Ammon's horn (tissue), 1 donor: ENCODE measurements at regions not wholly inside any gene's neighbourhood (a gene's known extent, or its start where the extent isn't known, plus 50 kb on each side); places are given as distances from the start of the nearest gene placed in this dataset.
"Not testable (repeated sequence)": the region's sequence is repeated elsewhere in the genome, so short reads cannot be mapped to it uniquely, and the experiment has no call there.

ENCODE experiments used
- DNase-seq: peaks from one replicate; pipeline ENCODE4 v3.0.0-alpha.2; 2016; ENCODE audit warnings: low spot score

- no peak for DNase-seq
These were observed 841.3 kb upstream of the CTNND2 start for GRCh38 chr5:12745537-12745936.

- DNase-seq, result no peak
These were observed 839.3 kb upstream of the CTNND2 start for GRCh38 chr5:12743582-12743981.

GRCh38 chr5:12730354-12730753 is 826.1 kb upstream of the CTNND2 start:
- no peak for DNase-seq

GRCh38 chr5:12716664-12717063 is 812.4 kb upstream of the CTNND2 start:
- DNase-seq, result no peak

GRCh38 chr5:12707560-12707959 is 803.3 kb upstream of the CTNND2 start:
- no peak for DNase-seq

- DNase-seq, result no peak
These were observed 800.7 kb upstream of the CTNND2 start for GRCh38 chr5:12704955-12705354.

GRCh38 chr5:12703254-12703653 is 799.0 kb upstream of the CTNND2 start:
- no peak for DNase-seq

GRCh38 chr5:12695651-12696050 is 791.4 kb upstream of the CTNND2 start:
- DNase-seq, result no peak

GRCh38 chr5:12691330-12691729 is 787.1 kb upstream of the CTNND2 start:
- DNase-seq, result no peak

- no peak for DNase-seq
These were observed 786.1 kb upstream of the CTNND2 start for GRCh38 chr5:12690361-12690760.

GRCh38 chr5:12683249-12683648 is 779.0 kb upstream of the CTNND2 start:
- no peak for DNase-seq

GRCh38 chr5:12679731-12680130 is 775.5 kb upstream of the CTNND2 start:
- DNase-seq, result no peak

GRCh38 chr5:12675959-12676358 is 771.7 kb upstream of the CTNND2 start:
- no peak for DNase-seq

GRCh38 chr5:12672141-12672540 is 767.9 kb upstream of the CTNND2 start:
- DNase-seq, result no peak

- no peak for DNase-seq
These were observed 765.1 kb upstream of the CTNND2 start for GRCh38 chr5:12669326-12669725.

- no peak for DNase-seq
These were observed 764.3 kb upstream of the CTNND2 start for GRCh38 chr5:12668564-12668963.

- not testable (repeated sequence) for DNase-seq
These were observed 763.6 kb upstream of the CTNND2 start for GRCh38 chr5:12667818-12668217.

GRCh38 chr5:12665772-12666171 is 761.5 kb upstream of the CTNND2 start:
- not testable (repeated sequence) for DNase-seq

- DNase-seq, result no peak
These were observed 758.5 kb upstream of the CTNND2 start for GRCh38 chr5:12662545-12663314.

- DNase-seq, result no peak
These were observed 757.5 kb upstream of the CTNND2 start for GRCh38 chr5:12661617-12662370.

GRCh38 chr5:12660279-12661107 is 756.2 kb upstream of the CTNND2 start:
- DNase-seq, result not testable (repeated sequence)

- no peak for DNase-seq
These were observed 755.4 kb upstream of the CTNND2 start for GRCh38 chr5:12659686-12660085.
